ENCODE measurements at regions not wholly inside any gene's neighbourhood (a gene's known extent, or its start where the extent isn't known, plus 50 kb on each side); places are given as distances from the start of the nearest gene placed in this dataset.
A peak's percentile ranks its signal among the peaks of the same experiment; 100 is the strongest.

- no peak for DNase-seq (ENCODE audit: low read depth)
Measured at GRCh38 chr11:103662880-103663279, 373.6 kb upstream of the DDI1 start.

GRCh38 chr11:103668859-103669258 is 367.6 kb upstream of the DDI1 start:
- no peak for DNase-seq (ENCODE audit: low read depth)

GRCh38 chr11:103671143-103671651 is 365.2 kb upstream of the DDI1 start:
- no peak for DNase-seq (ENCODE audit: low read depth)

- no peak for DNase-seq (ENCODE audit: low read depth)
Measured at GRCh38 chr11:103673773-103674172, 362.7 kb upstream of the DDI1 start.

- no peak for DNase-seq (ENCODE audit: low read depth)
Measured at GRCh38 chr11:103676413-103676812, 360.0 kb upstream of the DDI1 start.

- DNase-seq (ENCODE audit: low read depth) = no peak
Measured at GRCh38 chr11:103680826-103681225, 355.6 kb upstream of the DDI1 start.

GRCh38 chr11:103681855-103682254 is 354.6 kb upstream of the DDI1 start:
- no peak for DNase-seq (ENCODE audit: low read depth)

- peak; percentile 9 for DNase-seq (ENCODE audit: low read depth)
Measured at GRCh38 chr11:103682318-103683184, 353.9 kb upstream of the DDI1 start.

GRCh38 chr11:103683576-103683975 is 352.9 kb upstream of the DDI1 start:
- DNase-seq (ENCODE audit: low read depth) = no peak

GRCh38 chr11:103688924-103689323 is 347.5 kb upstream of the DDI1 start:
- no peak for DNase-seq (ENCODE audit: low read depth)

GRCh38 chr11:103690356-103690755 is 346.1 kb upstream of the DDI1 start:
- DNase-seq (ENCODE audit: low read depth) = no peak

GRCh38 chr11:103696123-103696522 is 340.3 kb upstream of the DDI1 start:
- no peak for DNase-seq (ENCODE audit: low read depth)

GRCh38 chr11:103699216-103699615 is 337.2 kb upstream of the DDI1 start:
- no peak for DNase-seq (ENCODE audit: low read depth)

- DNase-seq (ENCODE audit: low read depth) = no peak
Measured at GRCh38 chr11:103699656-103700055, 336.8 kb upstream of the DDI1 start.

GRCh38 chr11:103700622-103701021 is 335.8 kb upstream of the DDI1 start:
- no peak for DNase-seq (ENCODE audit: low read depth)

- DNase-seq (ENCODE audit: low read depth) = no peak
Measured at GRCh38 chr11:103703437-103703836, 333.0 kb upstream of the DDI1 start.

GRCh38 chr11:103703954-103704353 is 332.5 kb upstream of the DDI1 start:
- DNase-seq (ENCODE audit: low read depth) = no peak

GRCh38 chr11:103705642-103706041 is 330.8 kb upstream of the DDI1 start:
- no peak for DNase-seq (ENCODE audit: low read depth)

GRCh38 chr11:103709371-103709770 is 327.1 kb upstream of the DDI1 start:
- DNase-seq (ENCODE audit: low read depth) = no peak

- DNase-seq (ENCODE audit: low read depth) = no peak
Measured at GRCh38 chr11:103714246-103714645, 322.2 kb upstream of the DDI1 start.

GRCh38 chr11:103716363-103716762 is 320.1 kb upstream of the DDI1 start:
- no peak for DNase-seq (ENCODE audit: low read depth)

GRCh38 chr11:103727262-103727661 is 309.2 kb upstream of the DDI1 start:
- no peak for DNase-seq (ENCODE audit: low read depth)

GRCh38 chr11:103729617-103730016 is 306.8 kb upstream of the DDI1 start:
- no peak for DNase-seq (ENCODE audit: low read depth)

Data from activated T-cell treated with anti-CD3 and anti-CD28 coated beads for 1 hour (primary cell).